Type B pancreatic cell (in vitro differentiated cells): ENCODE measurements at regions not wholly inside any gene's neighbourhood (a gene's known extent, or its start where the extent isn't known, plus 50 kb on each side); places are given as distances from the start of the nearest gene placed in this dataset.

Experiments used
- DNase-seq: peaks from one replicate; pipeline ENCODE4 v3.0.0; 2021; ENCODE audit warnings: mixed read lengths; ENCODE audit not compliant: unreplicated experiment; ENCODE audit errors: extremely low spot score
- H3K27ac Mint-ChIP-seq: 2 replicates; pipeline ENCODE4 v1.8.0; 2021; ENCODE audit warnings: mild to moderate bottlenecking, mixed read lengths
- H3K27me3 Mint-ChIP-seq: 2 replicates; pipeline ENCODE4 v1.8.0; 2021; ENCODE audit warnings: mixed read lengths
- H3K36me3 Mint-ChIP-seq: 2 replicates; pipeline ENCODE4 v1.8.0; 2021; ENCODE audit warnings: mixed read lengths
- H3K4me1 Mint-ChIP-seq: one replicate; pipeline ENCODE4 v1.8.0; 2021; ENCODE audit warnings: mixed read lengths; ENCODE audit not compliant: unreplicated experiment
- H3K4me3 Mint-ChIP-seq: 2 replicates; pipeline ENCODE4 v1.8.0; 2021; ENCODE audit warnings: mild to moderate bottlenecking, mixed read lengths
- H3K9me3 Mint-ChIP-seq: 2 replicates; pipeline ENCODE4 v1.8.0; 2021; ENCODE audit warnings: mixed read lengths
- CTCF ChIP-seq: fragments of 200-600 bp; sonication (generic); conservative IDR thresholded peaks from 2 replicates; pipeline ENCODE4 v1.5.0; 2021; ENCODE audit warnings: antibody characterized with exemption, mild to moderate bottlenecking

GRCh38 chr22:22386602-22387385, 121.7 kb downstream of the ZNF280B start:
- Mint-ChIP-seq H3K4me1 (no peaks in the 10 kb centered on the region), H3K9me3 (no peaks in the 10 kb centered on the region), H3K36me3 (no peaks in the 10 kb centered on the region), H3K27ac (peak overlapping the region; percentile 64), H3K4me3 (no peak overlapping the region), H3K27me3 (peaks cover 81% of the 10 kb centered on the region)
- DNase-seq = no peak
- TF ChIP-seq CTCF = no peak

DNA sequence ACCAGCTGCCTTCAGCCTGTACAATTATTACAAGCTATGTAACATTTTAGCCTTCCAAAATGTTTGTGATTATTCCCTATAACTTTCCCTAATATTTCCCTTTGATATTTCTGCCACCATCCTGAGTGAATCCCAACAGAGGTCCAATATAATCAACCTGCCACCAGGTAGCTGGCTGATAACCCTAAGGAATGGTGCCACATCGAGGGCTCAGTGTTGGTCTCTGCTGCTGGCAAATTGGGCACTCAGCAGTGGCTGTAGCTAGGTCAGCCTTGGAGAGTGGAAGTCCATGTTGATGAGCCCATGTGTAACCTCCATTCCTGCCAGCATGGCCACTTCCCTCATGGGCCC, 121.2 kb downstream of the ZNF280B start:
- peaks cover 79% of the 10 kb centered on the region for H3K27me3 Mint-ChIP-seq

GRCh38 chr22:22388090-22388489, 120.5 kb downstream of the ZNF280B start:
- H3K27me3 Mint-ChIP-seq = peaks cover 78% of the 10 kb centered on the region
- H3K4me3 Mint-ChIP-seq = no peak overlapping the region
- no peaks in the 10 kb centered on the region for H3K4me1 Mint-ChIP-seq
- H3K27ac Mint-ChIP-seq = no peak overlapping the region
- no peaks in the 10 kb centered on the region for H3K36me3 Mint-ChIP-seq
- no peaks in the 10 kb centered on the region for H3K9me3 Mint-ChIP-seq
- DNase-seq = no peak
- TF ChIP-seq CTCF = no peak

More for the DNA sequence above, 121.2 kb downstream of the ZNF280B start:
- H3K36me3 Mint-ChIP-seq = no peaks in the 10 kb centered on the region
- no peaks in the 10 kb centered on the region for H3K9me3 Mint-ChIP-seq
- H3K4me3 Mint-ChIP-seq = no peak overlapping the region
- H3K4me1 Mint-ChIP-seq = no peaks in the 10 kb centered on the region
- no peak for DNase-seq
- peak overlapping the region; percentile 64 for H3K27ac Mint-ChIP-seq
- TF ChIP-seq CTCF = no peak

DNA sequence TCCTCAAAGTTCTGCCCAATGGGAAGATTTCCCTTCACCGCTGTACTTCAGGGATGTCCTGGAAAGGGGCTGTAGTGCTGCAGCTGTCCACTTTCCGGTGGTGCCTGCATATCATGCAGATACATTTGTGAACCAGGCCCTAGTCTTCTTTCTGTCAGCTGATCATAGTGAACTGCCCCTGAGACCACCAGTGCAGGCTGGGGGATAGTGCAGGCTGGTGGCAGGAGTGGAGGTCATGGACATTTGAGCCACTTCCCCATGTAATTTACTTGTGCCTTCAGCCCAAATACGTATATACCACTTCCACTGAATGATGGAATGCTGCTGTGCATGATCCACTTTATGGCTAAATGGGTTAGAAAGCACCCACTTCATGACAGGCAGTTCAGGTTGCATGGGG, 120.0 kb downstream of the ZNF280B start:
- Mint-ChIP-seq H3K36me3 (no peaks in the 10 kb centered on the region), H3K9me3 (no peaks in the 10 kb centered on the region), H3K4me1 (no peaks in the 10 kb centered on the region), H3K27me3 (peaks cover 74% of the 10 kb centered on the region), H3K4me3 (no peak overlapping the region), H3K27ac (no peak overlapping the region)
- no peak for TF ChIP-seq CTCF
- peak; percentile 20 for DNase-seq

DNA sequence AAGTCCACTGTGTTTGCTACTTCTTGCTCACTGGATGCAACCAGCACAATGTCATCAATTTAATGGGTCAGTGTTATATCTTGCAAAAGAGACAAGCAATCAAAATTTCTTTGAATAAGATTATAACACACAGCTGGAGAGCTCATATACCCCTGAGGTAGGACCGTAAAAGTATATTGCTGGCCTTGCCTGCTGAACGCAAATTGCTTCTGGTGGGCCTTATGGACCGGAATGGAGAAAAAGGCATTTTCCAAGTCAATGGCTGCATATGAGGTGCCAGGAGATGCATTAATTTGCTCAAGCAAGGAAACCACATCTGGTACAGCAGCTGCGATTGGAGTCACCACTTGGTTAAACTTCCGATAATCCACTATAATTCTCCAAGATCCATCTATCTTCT, 119.1 kb downstream of the ZNF280B start:
- Mint-ChIP-seq H3K36me3 (no peaks in the 10 kb centered on the region), H3K4me1 (no peaks in the 10 kb centered on the region), H3K27me3 (peaks cover 64% of the 10 kb centered on the region), H3K9me3 (no peaks in the 10 kb centered on the region), H3K4me3 (no peak overlapping the region), H3K27ac (no peak overlapping the region)
- DNase-seq = no peak
- TF ChIP-seq CTCF = no peak
